Gastroesophageal sphincter (tissue), 4 donors: ENCODE measurements at regions not wholly inside any gene's neighbourhood (a gene's known extent, or its start where the extent isn't known, plus 50 kb on each side); places are given as distances from the start of the nearest gene placed in this dataset.
A peak's percentile ranks its signal among the peaks of the same experiment; 100 is the strongest.

ENCODE experiments used
- ATAC-seq: fragments of 150-250 bp; one replicate; pipeline ENCODE4 v1.9.1; 2016; ENCODE audit warnings: mild to moderate bottlenecking, moderate library complexity
- H3K27ac ChIP-seq, 4 donors: fragments of 200-600 bp; sonication (generic) in 3 of 4; 1 replicate in 3 of 4; 2 replicates in 1 of 4; pipeline ENCODE4 v1.5.1; 2016 to 2019
- H3K27me3 ChIP-seq: fragments of 200-600 bp; sonication (generic); one replicate; pipeline ENCODE4 v1.5.1; 2019
- H3K36me3 ChIP-seq, 2 donors: fragments of 200-600 bp; sonication (generic); one replicate each; pipeline ENCODE4 v1.5.1; 2019; ENCODE audit warnings: control low read depth in 1 of 2
- H3K4me1 ChIP-seq, 3 donors: fragments of 200-600 bp; sonication (generic); 1 replicate in 2 of 3; 2 replicates in 1 of 3; pipeline ENCODE4 v1.5.1; 2016 to 2019; ENCODE audit warnings: control low read depth in 2 of 3
- H3K4me3 ChIP-seq, 2 donors: fragments of 200-600 bp; sonication (generic); one replicate each; pipeline ENCODE4 v1.5.1; 2019; ENCODE audit warnings: mild to moderate bottlenecking in 1 of 2, moderate library complexity in 1 of 2
- H3K9me3 ChIP-seq, 3 donors: fragments of 200-600 bp; sonication (generic); one replicate each; pipeline ENCODE4 v1.5.1; 2017 to 2019; ENCODE audit warnings: control low read depth in 2 of 3
- EP300 ChIP-seq: sonication (generic); formaldehyde crosslinking; IDR thresholded peaks from one replicate; pipeline ENCODE4 v1.6.1; 2017; ENCODE audit warnings: antibody characterized with exemption, mild to moderate bottlenecking
- POLR2A ChIP-seq, 2 donors: fragments of 450-650 bp; IDR thresholded peaks; one replicate each; pipeline ENCODE4 v1.6.1; 2017; ENCODE audit warnings: antibody characterized with exemption in 2 of 2, mild to moderate bottlenecking in 2 of 2, moderate library complexity in 1 of 2
- POLR2AphosphoS5 ChIP-seq: sonication (generic); formaldehyde crosslinking; IDR thresholded peaks from one replicate; pipeline ENCODE4 v1.6.1; 2017; ENCODE audit warnings: antibody characterized with exemption
- WGBS, 2 donors: methylation state at CpG; one replicate each; pipeline ENCODE4 v1.1.5; 2018; ENCODE audit warnings: low coverage in 1 of 2; 5-methylcytosine and 5-hydroxymethylcytosine counted together
- TF ChIP-seq, protein P1 (sequence below), 4 experiments: fragments of 200-600 bp in 2 of 4; fragments of 450-650 bp in 2 of 4; sonication (generic) in 1 of 4; IDR thresholded peaks; one replicate each; pipeline ENCODE4 v1.5.1; 2017 to 2019; ENCODE audit warnings: antibody characterized with exemption in 4 of 4, mild to moderate bottlenecking in 2 of 4, moderate library complexity in 2 of 4

GRCh38 chr3:94359996-94360395 is 297.1 kb downstream of the NSUN3 start:
- no peak for ATAC-seq
- H3K27ac ChIP-seq = no peak overlapping the region
- H3K27me3 ChIP-seq = no peaks in the 10 kb centered on the region
- no peaks in the 10 kb centered on the region for H3K36me3 ChIP-seq
- TF ChIP-seq EP300 (no peak), POLR2AphosphoS5 (no peak), POLR2A (IDR thresholded peaks at IDR 0.05) (no peak)
- TF ChIP-seq, protein P1, sequence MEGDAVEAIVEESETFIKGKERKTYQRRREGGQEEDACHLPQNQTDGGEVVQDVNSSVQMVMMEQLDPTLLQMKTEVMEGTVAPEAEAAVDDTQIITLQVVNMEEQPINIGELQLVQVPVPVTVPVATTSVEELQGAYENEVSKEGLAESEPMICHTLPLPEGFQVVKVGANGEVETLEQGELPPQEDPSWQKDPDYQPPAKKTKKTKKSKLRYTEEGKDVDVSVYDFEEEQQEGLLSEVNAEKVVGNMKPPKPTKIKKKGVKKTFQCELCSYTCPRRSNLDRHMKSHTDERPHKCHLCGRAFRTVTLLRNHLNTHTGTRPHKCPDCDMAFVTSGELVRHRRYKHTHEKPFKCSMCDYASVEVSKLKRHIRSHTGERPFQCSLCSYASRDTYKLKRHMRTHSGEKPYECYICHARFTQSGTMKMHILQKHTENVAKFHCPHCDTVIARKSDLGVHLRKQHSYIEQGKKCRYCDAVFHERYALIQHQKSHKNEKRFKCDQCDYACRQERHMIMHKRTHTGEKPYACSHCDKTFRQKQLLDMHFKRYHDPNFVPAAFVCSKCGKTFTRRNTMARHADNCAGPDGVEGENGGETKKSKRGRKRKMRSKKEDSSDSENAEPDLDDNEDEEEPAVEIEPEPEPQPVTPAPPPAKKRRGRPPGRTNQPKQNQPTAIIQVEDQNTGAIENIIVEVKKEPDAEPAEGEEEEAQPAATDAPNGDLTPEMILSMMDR (IDR thresholded peaks at IDR 0.05) = no peak
- WGBS, 2 donors = 70 to 80% methylated on average over 1 to 2 of the region's 2 CpGs
- H3K9me3 ChIP-seq = no peaks in the 10 kb centered on the region
- H3K4me1 ChIP-seq = peaks cover 0 to 9% (median 0%) of the 10 kb centered on the region in 3 donors
- no peak overlapping the region for H3K4me3 ChIP-seq

DNA sequence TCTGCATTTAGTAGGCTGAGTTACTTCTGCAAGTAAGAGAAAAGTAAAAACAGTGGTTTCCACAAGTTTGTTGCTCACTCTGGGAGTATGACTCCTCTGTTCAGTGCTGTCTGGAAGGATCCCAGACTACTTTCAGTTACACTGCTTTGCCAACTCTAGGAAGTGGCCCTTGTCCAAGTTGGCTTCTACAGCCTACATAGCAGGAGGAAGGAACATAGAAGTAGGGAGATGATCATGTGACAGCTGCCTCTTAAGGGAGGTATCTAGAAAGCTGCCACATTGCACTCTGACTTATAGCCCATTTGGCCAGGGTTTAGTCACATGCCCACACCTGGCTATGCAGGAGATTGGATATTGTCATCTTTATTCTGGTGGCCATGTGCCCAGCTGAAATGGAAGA is 298.1 kb downstream of the NSUN3 start:
- Histone ChIP-seq H3K9me3 (no peaks in the 10 kb centered on the region), H3K4me3 (no peak overlapping the region), H3K27me3 (no peaks in the 10 kb centered on the region), H3K4me1 (peaks cover 0 to 9% (median 0%) of the 10 kb centered on the region in 3 donors), H3K36me3 (no peaks in the 10 kb centered on the region), H3K27ac (no peak overlapping the region)
- TF ChIP-seq EP300 (no peak), POLR2AphosphoS5 (peak; percentile 18)
- TF ChIP-seq, protein P1 (IDR thresholded peaks at IDR 0.05) = no peak
- ATAC-seq = peak; percentile 74

DNA sequence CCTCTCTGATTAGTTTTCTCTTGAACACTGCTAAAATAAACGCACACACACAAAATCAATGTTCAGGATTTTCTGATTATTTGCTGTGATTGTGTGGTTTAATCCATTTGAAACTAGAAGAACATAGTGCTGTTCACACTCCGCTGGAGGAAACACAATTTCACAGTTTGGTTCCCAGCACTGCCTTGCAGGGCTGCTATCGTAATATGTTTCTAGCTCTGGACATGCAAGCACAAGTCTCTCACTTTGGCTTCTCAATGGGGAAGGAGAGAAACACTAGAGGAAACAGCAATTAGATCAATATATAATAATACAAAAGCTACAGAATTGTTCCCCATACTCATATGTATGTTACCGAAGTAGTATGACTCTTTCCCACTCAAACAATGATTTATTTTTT is 299.5 kb downstream of the NSUN3 start:
- Histone ChIP-seq H3K27me3 (no peaks in the 10 kb centered on the region), H3K9me3 (no peaks in the 10 kb centered on the region), H3K4me1 (peaks cover 0 to 9% (median 0%) of the 10 kb centered on the region in 3 donors), H3K27ac (no peak overlapping the region), H3K4me3 (no peak overlapping the region), H3K36me3 (no peaks in the 10 kb centered on the region)
- WGBS, 2 donors = 52 to 55% methylated on average over 2 to 4 of the region's 4 CpGs
- ATAC-seq = no peak
- no peak for TF ChIP-seq POLR2A (IDR thresholded peaks at IDR 0.05)
- TF ChIP-seq POLR2AphosphoS5 = no peak
- no peak for TF ChIP-seq EP300
- TF ChIP-seq, protein P1 (IDR thresholded peaks at IDR 0.05) = no peak

DNA sequence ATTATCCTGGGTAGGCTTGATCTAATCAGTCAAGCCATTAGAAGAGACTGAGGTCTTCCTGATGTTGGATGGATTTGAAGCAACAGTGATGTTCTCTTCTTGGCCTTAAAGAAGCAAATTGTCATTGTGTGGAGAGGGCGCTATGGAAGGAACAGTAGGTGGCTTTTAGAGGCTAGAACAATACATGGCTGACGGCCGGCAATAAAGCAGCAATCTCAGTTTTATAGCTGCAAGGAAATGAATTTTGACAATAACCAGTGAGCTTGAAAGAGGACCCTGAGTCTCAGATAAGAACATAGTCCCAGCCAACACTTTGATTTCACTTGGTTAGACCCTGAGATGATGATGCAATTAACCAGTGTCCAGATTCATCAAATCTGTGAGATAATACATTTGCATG is 302.1 kb downstream of the NSUN3 start:
- H3K27me3 ChIP-seq = no peaks in the 10 kb centered on the region
- TF ChIP-seq POLR2A (IDR thresholded peaks at IDR 0.05) (no peak), POLR2AphosphoS5 (no peak), EP300 (no peak)
- TF ChIP-seq, protein P1 (IDR thresholded peaks at IDR 0.05) = no peak
- no peak for ATAC-seq
- H3K36me3 ChIP-seq = no peaks in the 10 kb centered on the region
- peaks cover 0 to 5% (median 0%) of the 10 kb centered on the region in 3 donors for H3K9me3 ChIP-seq
- H3K27ac ChIP-seq = no peak overlapping the region
- peaks cover 0 to 9% (median 0%) of the 10 kb centered on the region in 3 donors for H3K4me1 ChIP-seq
- WGBS, 2 donors = 67 to 87% methylated on average over 3 of the region's 3 CpGs
- no peak overlapping the region for H3K4me3 ChIP-seq

- no peak for ATAC-seq
- TF ChIP-seq, protein P1 (IDR thresholded peaks at IDR 0.05) = no peak
- no peak for TF ChIP-seq POLR2AphosphoS5
- no peak for TF ChIP-seq POLR2A (IDR thresholded peaks at IDR 0.05)
- no peak for TF ChIP-seq EP300
- peaks cover 0 to 8% (median 0%) of the 10 kb centered on the region in 3 donors for H3K9me3 ChIP-seq
- H3K27ac ChIP-seq = no peak overlapping the region
- no peaks in the 10 kb centered on the region for H3K36me3 ChIP-seq
- H3K4me3 ChIP-seq = no peak overlapping the region
- no peaks in the 10 kb centered on the region for H3K27me3 ChIP-seq
- H3K4me1 ChIP-seq = no peaks in the 10 kb centered on the region
Observed at GRCh38 chr3:94372026-94372425, 309.2 kb downstream of the NSUN3 start.
